D721Med (cell line): ENCODE measurements at regions not wholly inside any gene's neighbourhood (a gene's known extent, or its start where the extent isn't known, plus 50 kb on each side); places are given as distances from the start of the nearest gene placed in this dataset.

ENCODE experiments used
- DNase-seq: peaks from one replicate; pipeline ENCODE4 v3.0.0; 2011; ENCODE audit warnings: low spot score; ENCODE audit not compliant: insufficient read length
- FAIRE-seq: peaks from 2 replicates; lab custom pipeline; 2011; peaks lifted over from hg19 to GRCh38; lab: Jason Lieb, UNC
- TF ChIP-seq, protein P1 (sequence below): IDR thresholded peaks from 2 replicates; pipeline ENCODE4 v1.5.1; 2012; ENCODE audit warnings: mild to moderate bottlenecking, control low read depth; ENCODE audit not compliant: insufficient read depth; ENCODE audit errors: missing control alignments

- DNase-seq (no peak), FAIRE-seq (no peak)
- TF ChIP-seq, protein P1, sequence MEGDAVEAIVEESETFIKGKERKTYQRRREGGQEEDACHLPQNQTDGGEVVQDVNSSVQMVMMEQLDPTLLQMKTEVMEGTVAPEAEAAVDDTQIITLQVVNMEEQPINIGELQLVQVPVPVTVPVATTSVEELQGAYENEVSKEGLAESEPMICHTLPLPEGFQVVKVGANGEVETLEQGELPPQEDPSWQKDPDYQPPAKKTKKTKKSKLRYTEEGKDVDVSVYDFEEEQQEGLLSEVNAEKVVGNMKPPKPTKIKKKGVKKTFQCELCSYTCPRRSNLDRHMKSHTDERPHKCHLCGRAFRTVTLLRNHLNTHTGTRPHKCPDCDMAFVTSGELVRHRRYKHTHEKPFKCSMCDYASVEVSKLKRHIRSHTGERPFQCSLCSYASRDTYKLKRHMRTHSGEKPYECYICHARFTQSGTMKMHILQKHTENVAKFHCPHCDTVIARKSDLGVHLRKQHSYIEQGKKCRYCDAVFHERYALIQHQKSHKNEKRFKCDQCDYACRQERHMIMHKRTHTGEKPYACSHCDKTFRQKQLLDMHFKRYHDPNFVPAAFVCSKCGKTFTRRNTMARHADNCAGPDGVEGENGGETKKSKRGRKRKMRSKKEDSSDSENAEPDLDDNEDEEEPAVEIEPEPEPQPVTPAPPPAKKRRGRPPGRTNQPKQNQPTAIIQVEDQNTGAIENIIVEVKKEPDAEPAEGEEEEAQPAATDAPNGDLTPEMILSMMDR = no peak
Measured at GRCh38 chr5:164206196-164206595, 700.8 kb downstream of the MAT2B start.

DNA sequence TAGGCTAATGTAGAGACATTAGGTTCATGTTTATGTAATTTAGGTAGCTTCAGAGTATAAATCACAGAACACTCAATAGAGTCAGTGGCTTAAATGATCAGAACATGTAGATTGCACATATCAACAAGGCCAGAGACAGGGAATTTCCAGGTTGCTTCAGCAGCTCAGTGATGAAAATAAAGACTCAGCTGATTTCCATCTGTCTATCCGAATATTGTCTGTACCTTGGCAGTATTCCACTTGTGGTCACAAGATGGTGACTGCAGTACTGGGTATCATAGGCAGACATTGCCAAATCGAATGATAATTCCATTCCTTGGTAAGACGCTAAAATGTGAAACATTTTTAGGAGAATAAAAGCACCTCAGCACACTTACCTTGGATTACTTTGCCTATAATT lies 702.2 kb downstream of the MAT2B start:
- FAIRE-seq (no peak), DNase-seq (no peak)
- TF ChIP-seq, protein P1 = no peak

GRCh38 chr5:164210491-164210890 lies 705.1 kb downstream of the MAT2B start:
- TF ChIP-seq, protein P1 = no peak
- DNase-seq = no peak
- FAIRE-seq = no peak

- FAIRE-seq (no peak), DNase-seq (no peak)
- TF ChIP-seq, protein P1 = no peak
Measured at GRCh38 chr5:164214698-164215097, 709.3 kb downstream of the MAT2B start.

DNA sequence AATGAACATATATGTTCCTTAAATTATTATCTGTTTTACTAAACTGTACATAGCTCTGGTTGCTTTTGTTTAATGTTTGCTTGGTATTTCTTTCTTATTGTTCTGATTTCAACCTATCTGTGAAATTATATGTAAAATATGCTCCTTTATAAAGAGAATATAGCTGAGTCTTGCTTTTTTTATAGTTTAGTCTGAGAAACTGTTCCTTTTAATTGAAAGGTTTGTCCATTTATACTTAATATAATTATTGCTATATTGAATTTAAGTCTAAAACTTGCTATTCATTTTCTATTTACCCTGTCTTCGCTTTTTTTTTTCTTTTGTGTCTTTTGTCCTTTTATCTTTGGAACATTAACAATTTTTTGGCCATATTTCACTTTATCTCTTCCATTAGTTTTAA lies 712.0 kb downstream of the MAT2B start:
- FAIRE-seq (no peak), DNase-seq (no peak)
- TF ChIP-seq, protein P1 = no peak

GRCh38 chr5:164220522-164220921 lies 715.1 kb downstream of the MAT2B start:
- FAIRE-seq (peak; percentile 35), DNase-seq (no peak)
- TF ChIP-seq, protein P1 = no peak

DNA sequence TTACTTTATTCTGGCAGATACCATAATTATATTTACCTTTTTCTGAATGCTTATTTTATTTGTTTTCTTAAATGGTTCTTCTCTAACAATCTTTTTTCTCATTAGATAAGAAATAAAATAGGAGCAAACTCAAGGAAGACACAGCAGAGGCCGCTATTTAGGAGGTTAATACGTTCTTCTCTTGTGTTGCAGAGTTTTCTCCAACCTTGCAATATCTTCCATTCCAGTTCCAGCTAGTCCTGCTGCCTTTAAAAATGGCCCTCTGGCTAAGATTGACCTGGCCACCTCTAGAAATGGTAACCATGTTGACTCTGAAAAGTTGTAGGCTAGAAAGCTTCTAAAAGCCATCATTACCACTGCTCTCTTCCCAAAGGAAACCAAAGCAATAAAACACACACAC lies 718.8 kb downstream of the MAT2B start:
- TF ChIP-seq, protein P1 = no peak
- FAIRE-seq = no peak
- no peak for DNase-seq
